Pancreas (tissue), 10 donors: ENCODE measurements at regions not wholly inside any gene's neighbourhood (a gene's known extent, or its start where the extent isn't known, plus 50 kb on each side); places are given as distances from the start of the nearest gene placed in this dataset.

ENCODE experiments used
- ATAC-seq, 4 donors: fragments of 200-7000 bp; cut with Tn5 transposase; one replicate each; pipeline versions ENCODE4 v1.8.0 to v1.9.1; 2020; ENCODE audit warnings: mild to moderate bottlenecking in 4 of 4, moderate library complexity in 4 of 4
- DNase-seq, 6 donors: peaks; one replicate each; pipeline ENCODE4 v3.0.0-alpha.2; 2020
- FAIRE-seq: peaks from 2 replicates; lab custom pipeline; 2012; peaks lifted over from hg19 to GRCh38; lab: Jason Lieb, UNC
- H3K27ac ChIP-seq, 4 donors: fragments of 200-600 bp; sonication (generic); 1 replicate in 3 of 4; 2 replicates in 1 of 4; pipeline versions ENCODE4 v1.5.0 to v1.8.0; 2020
- H3K27me3 ChIP-seq, 4 donors: fragments of 200-600 bp; one replicate each; pipeline ENCODE4 v1.8.0; 2021
- H3K36me3 ChIP-seq, 3 donors: fragments of 200-600 bp; sonication (generic) in 1 of 3; one replicate each; pipeline versions ENCODE4 v1.5.0 to v1.8.0; 2020 to 2021
- H3K4me1 ChIP-seq, 3 donors: fragments of 200-600 bp; one replicate each; pipeline ENCODE4 v1.8.0; 2021
- H3K4me3 ChIP-seq, 4 donors: fragments of 200-600 bp; sonication (generic) in 2 of 4; one replicate each; pipeline versions ENCODE4 v1.5.0 to v1.8.0; 2020 to 2021
- H3K9me3 ChIP-seq, 4 donors: fragments of 200-600 bp; one replicate each; pipeline ENCODE4 v1.8.0; 2021
- CTCF ChIP-seq, 4 donors: fragments of 200-600 bp; sonication (generic) in 3 of 4; IDR thresholded peaks; one replicate each; pipeline versions ENCODE4 v1.5.0 to v1.8.0; 2021; ENCODE audit warnings: antibody characterized with exemption in 4 of 4
- WGBS, 2 donors: extraction: QIAGEN DNeasy Blood & Tissue Kit; methylation state at CpG; one replicate each; pipeline ENCODE4 v1.1.7; 2013; 5-methylcytosine and 5-hydroxymethylcytosine counted together
- intact Hi-C, 3 donors: fragments of 100-400 bp; cut with DNase I; formaldehyde crosslinking; loops; one replicate each; pipeline versions ENCODE4 v1.11.1 to v1.14.2; 2022
- donor health status: healthy with polysubstance abuse.
- donor health status: DM: no; HTN: no; CAD: no; lungs with moderate emphysema.
- donor health status: DM: no; HTN: no; CAD: no.
- donor health status: control.
- donor health status: control.
- donor health status: Bipolar disorder and iron deficiency.
- donor health status: DM: yes; HTN: yes; CAD: no.
- donor health status: DM: no; HTN: no; CAD: no.
- donor health status: DM: no; HTN: no; CAD: no.
- donor health status: DM: yes; HTN: yes; CAD: no.

- TF ChIP-seq CTCF (IDR thresholded peaks at IDR 0.05) = no peak
- no peak for FAIRE-seq
- H3K27me3 ChIP-seq = no peaks in the 10 kb centered on the region
- H3K27ac ChIP-seq = no peak overlapping the region
- no peak for DNase-seq
- no peaks in the 10 kb centered on the region for H3K36me3 ChIP-seq
- H3K9me3 ChIP-seq = no peaks in the 10 kb centered on the region
- no peaks in the 10 kb centered on the region for H3K4me1 ChIP-seq
- H3K4me3 ChIP-seq = no peak overlapping the region
- ATAC-seq = no peak
- 42 to 48% methylated on average over 2 of the region's 2 CpGs for WGBS, 2 donors
- intact Hi-C loops = no loop called here
Observed at GRCh38 chr12:105861227-105861626, 277.5 kb downstream of the NUAK1 start.

GRCh38 chr12:105862163-105862821, 276.5 kb downstream of the NUAK1 start:
- no peaks in the 10 kb centered on the region for H3K4me1 ChIP-seq
- intact Hi-C loops = no loop called here
- H3K9me3 ChIP-seq = no peaks in the 10 kb centered on the region
- FAIRE-seq = no peak
- peak in 1 of 6 donors; percentile 31 for DNase-seq
- no peak overlapping the region for H3K27ac ChIP-seq
- H3K27me3 ChIP-seq = no peaks in the 10 kb centered on the region
- TF ChIP-seq CTCF (IDR thresholded peaks at IDR 0.05) = no peak
- 77 to 80% methylated on average over 10 of the region's 10 CpGs for WGBS, 2 donors
- H3K36me3 ChIP-seq = no peaks in the 10 kb centered on the region
- no peak for ATAC-seq
- no peak overlapping the region for H3K4me3 ChIP-seq

- no peak for DNase-seq
- Histone ChIP-seq H3K27me3 (no peaks in the 10 kb centered on the region), H3K4me3 (no peak overlapping the region), H3K9me3 (no peaks in the 10 kb centered on the region), H3K36me3 (no peaks in the 10 kb centered on the region), H3K4me1 (no peaks in the 10 kb centered on the region), H3K27ac (no peak overlapping the region)
- FAIRE-seq = no peak
- TF ChIP-seq CTCF (IDR thresholded peaks at IDR 0.05) = no peak
- 67 to 71% methylated on average over 4 of the region's 4 CpGs for whole genome bisulfite sequencing, 2 donors
- intact Hi-C loops = no loop called here
- no peak for ATAC-seq
Observed at GRCh38 chr12:105864316-105864715, 274.4 kb downstream of the NUAK1 start.

- Histone ChIP-seq H3K4me1 (no peaks in the 10 kb centered on the region), H3K27me3 (no peaks in the 10 kb centered on the region), H3K36me3 (no peaks in the 10 kb centered on the region), H3K9me3 (no peaks in the 10 kb centered on the region), H3K27ac (no peak overlapping the region), H3K4me3 (no peak overlapping the region)
- WGBS, 2 donors = 84 to 92% methylated on average over 2 of the region's 2 CpGs
- intact Hi-C loops = no loop called here
- FAIRE-seq (no peak), DNase-seq (no peak), ATAC-seq (peak in 1 of 4 donors; percentile 36)
- TF ChIP-seq CTCF (IDR thresholded peaks at IDR 0.05) = no peak
Observed at GRCh38 chr12:105864901-105865300, 273.9 kb downstream of the NUAK1 start.

- ATAC-seq = no peak
- intact Hi-C loops = no loop called here
Observed at GRCh38 chr12:105865886-105866285, 272.9 kb downstream of the NUAK1 start.

More at GRCh38 chr12:105865886-105866285, 272.9 kb downstream of the NUAK1 start:
- DNase-seq (no peak), FAIRE-seq (no peak)
- Histone ChIP-seq H3K4me1 (no peaks in the 10 kb centered on the region), H3K27me3 (no peaks in the 10 kb centered on the region), H3K4me3 (no peak overlapping the region), H3K9me3 (no peaks in the 10 kb centered on the region), H3K36me3 (no peaks in the 10 kb centered on the region), H3K27ac (no peak overlapping the region)
- WGBS, 2 donors = 70 to 81% methylated on average over 6 of the region's 6 CpGs
- TF ChIP-seq CTCF (IDR thresholded peaks at IDR 0.05) = no peak
